ENCODE measurements at regions not wholly inside any gene's neighbourhood (a gene's known extent, or its start where the extent isn't known, plus 50 kb on each side); places are given as distances from the start of the nearest gene placed in this dataset.

- TF ChIP-seq EZH2 (IDR thresholded peaks at IDR 0.05; ENCODE audit: borderline replicate concordance, low read length) (no peak), CTCF (IDR thresholded peaks at IDR 0.05; ENCODE audit: low read length) (no peak)
These were observed 236.0 kb downstream of the MED10 start for GRCh38 chr5:6142353-6142752.
